ENCODE measurements at regions not wholly inside any gene's neighbourhood (a gene's known extent, or its start where the extent isn't known, plus 50 kb on each side); places are given as distances from the start of the nearest gene placed in this dataset.

- Histone ChIP-seq H3K9me3 (no peaks in the 10 kb centered on the region), H3K36me3 (no peaks in the 10 kb centered on the region), H3K4me3 (no peak overlapping the region), H3K4me1 (no peaks in the 10 kb centered on the region), H3K27ac (no peak overlapping the region), H3K27me3 (no peaks in the 10 kb centered on the region)
- DNase-seq (no peak), ATAC-seq (no peak), FAIRE-seq (no peak)
- 64 to 77% methylated on average over 2 of the region's 2 CpGs for whole genome bisulfite sequencing, 2 donors
- TF ChIP-seq CTCF (IDR thresholded peaks at IDR 0.05) = no peak
- intact Hi-C loops (cut with DNase I) = no loop called here
Measured at GRCh38 chr1:208614610-208615009, 370.4 kb upstream of the PLXNA2 start.

- no peaks in the 10 kb centered on the region for H3K36me3 ChIP-seq
- H3K4me1 ChIP-seq = no peaks in the 10 kb centered on the region
- FAIRE-seq (no peak), ATAC-seq (no peak), DNase-seq (no peak)
- no peak for TF ChIP-seq CTCF (IDR thresholded peaks at IDR 0.05)
- no peak overlapping the region for H3K4me3 ChIP-seq
- H3K27ac ChIP-seq = no peak overlapping the region
- intact Hi-C loops (cut with DNase I) = no loop called here
- H3K9me3 ChIP-seq = no peaks in the 10 kb centered on the region
- no peaks in the 10 kb centered on the region for H3K27me3 ChIP-seq
Measured at GRCh38 chr1:208615371-208615770, 371.2 kb upstream of the PLXNA2 start.

GRCh38 chr1:208616776-208617175 is 372.6 kb upstream of the PLXNA2 start:
- Histone ChIP-seq H3K27me3 (no peaks in the 10 kb centered on the region), H3K36me3 (no peaks in the 10 kb centered on the region), H3K4me3 (no peak overlapping the region), H3K9me3 (no peaks in the 10 kb centered on the region), H3K27ac (no peak overlapping the region), H3K4me1 (no peaks in the 10 kb centered on the region)
- DNase-seq = no peak
- no peak for TF ChIP-seq CTCF (IDR thresholded peaks at IDR 0.05)
- no peak for FAIRE-seq
- intact Hi-C loops (cut with DNase I) = no loop called here
- ATAC-seq = no peak
- WGBS, 2 donors = 64 to 65% methylated on average over 3 of the region's 3 CpGs

GRCh38 chr1:208628022-208628914 is 384.1 kb upstream of the PLXNA2 start:
- ATAC-seq (no peak), FAIRE-seq (no peak), DNase-seq (no peak)
- intact Hi-C loops (cut with DNase I) = no loop called here
- Histone ChIP-seq H3K27ac (no peak overlapping the region), H3K4me1 (no peaks in the 10 kb centered on the region), H3K4me3 (no peak overlapping the region), H3K27me3 (no peaks in the 10 kb centered on the region), H3K9me3 (no peaks in the 10 kb centered on the region), H3K36me3 (no peaks in the 10 kb centered on the region)
- TF ChIP-seq CTCF (IDR thresholded peaks at IDR 0.05) = no peak
- WGBS, 2 donors = 80 to 81% methylated on average over 7 of the region's 7 CpGs

- Histone ChIP-seq H3K4me1 (no peaks in the 10 kb centered on the region), H3K4me3 (no peak overlapping the region), H3K27me3 (no peaks in the 10 kb centered on the region), H3K27ac (no peak overlapping the region), H3K36me3 (no peaks in the 10 kb centered on the region), H3K9me3 (no peaks in the 10 kb centered on the region)
- FAIRE-seq (no peak), ATAC-seq (no peak), DNase-seq (no peak)
- WGBS, 2 donors = 78 to 87% methylated on average over 8 of the region's 8 CpGs
- intact Hi-C loops (cut with DNase I) = no loop called here
- TF ChIP-seq CTCF (IDR thresholded peaks at IDR 0.05) = no peak
Measured at GRCh38 chr1:208631092-208631491, 386.9 kb upstream of the PLXNA2 start.
